ENCODE measurements at regions not wholly inside any gene's neighbourhood (a gene's known extent, or its start where the extent isn't known, plus 50 kb on each side); places are given as distances from the start of the nearest gene placed in this dataset.

- TF ChIP-seq CTCF (conservative IDR thresholded peaks at IDR 0.05; ENCODE audit: low read length): no peak
- no peak for TF ChIP-seq EZH2phosphoT487 (IDR thresholded peaks at IDR 0.05; ENCODE audit: borderline replicate concordance, low read depth, low read length)
Measured at GRCh38 chr11:43177975-43178374, 133.8 kb upstream of the API5 start.

All from OCI-LY7 (cell line).